ENCODE measurements at regions not wholly inside any gene's neighbourhood (a gene's known extent, or its start where the extent isn't known, plus 50 kb on each side); places are given as distances from the start of the nearest gene placed in this dataset. TPM values are rescaled to one million over a fixed set of nuclear protein-coding genes. Genes with fewer than 3 reads are reported as not detected.

Small RNAs in the stretch of these regions (microRNA-seq; reads per million reads assigned to microRNA genes)
- not detected for gene MIR4275

Data from activated CD8-positive, alpha-beta T cell treated with anti-CD3 and anti-CD28 coated beads, Interleukin-2, amount 10 ng/mL, durations not matched to agents 7 days and 5 days (primary cell).